A549 (cell line): ENCODE measurements at regions not wholly inside any gene's neighbourhood (a gene's known extent, or its start where the extent isn't known, plus 50 kb on each side); places are given as distances from the start of the nearest gene placed in this dataset.

Experiments used
- ATAC-seq, 2 experiments: fragments of 200-7000 bp in 1 of 2; fragments of >200 bp in 1 of 2; cut with Nextera tagmentation in 1 of 2; cut with Tn5 transposase in 1 of 2; 3 replicates each; pipeline versions ENCODE4 v1.8.0 to v1.9.1; 2018 to 2020; ENCODE audit warnings: mild to moderate bottlenecking in 1 of 2, moderate library complexity in 1 of 2
- CTCF ChIA-PET: fragments of 300-600 bp; sonication (Branson Sonifier 250); formaldehyde crosslinking; extraction: SDS; loops from one replicate; lab custom pipeline; 2021; ENCODE audit warnings: antibody characterized with exemption, inconsistent platforms; lab: Yijun Ruan, JAX
- POLR2A ChIA-PET: fragments of 350-600 bp; formaldehyde crosslinking; extraction: SDS; loops from one replicate; lab custom pipeline; 2021; ENCODE audit warnings: antibody characterized with exemption, inconsistent platforms; lab: Yijun Ruan, JAX
- DNase-seq, 2 experiments: peaks; one replicate each; pipeline versions ENCODE4 v3.0.0 to v3.0.0-alpha.2; 2011 to 2016; ENCODE audit warnings: low read depth in 1 of 2, low spot score in 1 of 2
- FAIRE-seq: peaks from 2 replicates; lab custom pipeline; 2011; peaks lifted over from hg19 to GRCh38; lab: Jason Lieb, UNC
- H3K27ac ChIP-seq, 2 experiments: fragments of >200 bp; sonication (Bioruptor Twin); formaldehyde crosslinking; 3 replicates each; pipeline ENCODE4 v1.5.1; 2016 to 2017
- H3K4me1 ChIP-seq: fragments of >200 bp; sonication (Bioruptor Twin); formaldehyde crosslinking; 3 replicates; pipeline ENCODE4 v1.6.1; 2016
- H3K4me2 ChIP-seq: fragments of >200 bp; sonication (Bioruptor Twin); formaldehyde crosslinking; 3 replicates; pipeline ENCODE4 v1.6.1; 2016
- H3K4me3 ChIP-seq: fragments of >200 bp; sonication (Bioruptor Twin); formaldehyde crosslinking; 3 replicates; pipeline ENCODE4 v1.5.1; 2016
- H3K9me3 ChIP-seq: fragments of >200 bp; sonication (Bioruptor Twin); formaldehyde crosslinking; 3 replicates; pipeline ENCODE4 v1.6.1; 2016
- CHD4 ChIP-seq: fragments of 200-600 bp; sonication (generic); IDR thresholded peaks from 2 replicates; pipeline ENCODE4 v1.6.1; 2016; ENCODE audit warnings: antibody characterized with exemption, mild to moderate bottlenecking, borderline replicate concordance
- CTCF ChIP-seq: fragments of >200 bp; sonication (Bioruptor Twin); formaldehyde crosslinking; IDR thresholded peaks from 3 replicates; pipeline ENCODE4 v1.5.1; 2016
- EHF ChIP-seq: fragments of 250-450 bp; sonication (Bioruptor Pico); IDR thresholded peaks from 2 replicates; pipeline ENCODE4 v1.5.0; 2020; ENCODE audit warnings: mild to moderate bottlenecking
- ESRRA ChIP-seq: fragments of 150-350 bp; IDR thresholded peaks from 2 replicates; pipeline ENCODE4 v1.6.1; 2014; ENCODE audit warnings: mild to moderate bottlenecking, low read length, borderline replicate concordance
- FOSL2 ChIP-seq, 2 experiments: fragments of 450-650 bp in 1 of 2; fragments of >200 bp in 1 of 2; sonication (Bioruptor Twin) in 1 of 2; formaldehyde crosslinking; IDR thresholded peaks; 2 replicates each; pipeline versions ENCODE4 v1.5.0 to v1.6.1; 2016 to 2020; ENCODE audit warnings: mild to moderate bottlenecking in 1 of 2, moderate library complexity in 1 of 2
- HOXB13 ChIP-seq: fragments of 250-450 bp; sonication (Bioruptor Pico); IDR thresholded peaks from 2 replicates; pipeline ENCODE4 v1.5.0; 2020; ENCODE audit warnings: low read depth, mild to moderate bottlenecking, moderate library complexity
- PBX3 ChIP-seq: IDR thresholded peaks from 2 replicates; pipeline ENCODE4 v1.6.1; 2012
- PHF8 ChIP-seq: fragments of 200-600 bp; sonication (generic); IDR thresholded peaks from 2 replicates; pipeline ENCODE4 v1.6.1; 2016; ENCODE audit warnings: low read depth, mild to moderate bottlenecking, antibody characterized with exemption, moderate library complexity, borderline replicate concordance
- ZC3H11A ChIP-seq: fragments of 450-650 bp; IDR thresholded peaks from 2 replicates; pipeline ENCODE4 v1.6.1; 2014; ENCODE audit warnings: antibody characterized with exemption, mild to moderate bottlenecking
- ZSCAN20 ChIP-seq: fragments of 250-450 bp; sonication (Bioruptor Pico); IDR thresholded peaks from 2 replicates; pipeline ENCODE4 v1.8.0; 2022; ENCODE audit warnings: mild to moderate bottlenecking, moderate library complexity
- WGBS: methylation state at CpG from one replicate; pipeline ENCODE4 v1.1.6; 2017; ENCODE audit errors: missing lambda C conversion rate; 5-methylcytosine and 5-hydroxymethylcytosine counted together
- TF ChIP-seq, protein P1 (sequence below): fragments of 250-450 bp; sonication (Bioruptor Pico); IDR thresholded peaks from 2 replicates; pipeline ENCODE4 v1.5.0; 2021; ENCODE audit warnings: mild to moderate bottlenecking, moderate library complexity, borderline replicate concordance
- TF ChIP-seq, protein P2 (sequence below): fragments of 200-600 bp; sonication (generic); IDR thresholded peaks from 2 replicates; pipeline ENCODE4 v1.6.1; 2016; ENCODE audit warnings: antibody characterized with exemption, mild to moderate bottlenecking, moderate library complexity
- TF ChIP-seq, protein P3 (sequence below): fragments of 450-650 bp; IDR thresholded peaks from 2 replicates; pipeline ENCODE4 v1.6.1; 2014; ENCODE audit warnings: antibody characterized with exemption

GRCh38 chr3:66923969-66924368, 74.1 kb upstream of the KBTBD8 start (continued):
- TF ChIP-seq, protein P1, sequence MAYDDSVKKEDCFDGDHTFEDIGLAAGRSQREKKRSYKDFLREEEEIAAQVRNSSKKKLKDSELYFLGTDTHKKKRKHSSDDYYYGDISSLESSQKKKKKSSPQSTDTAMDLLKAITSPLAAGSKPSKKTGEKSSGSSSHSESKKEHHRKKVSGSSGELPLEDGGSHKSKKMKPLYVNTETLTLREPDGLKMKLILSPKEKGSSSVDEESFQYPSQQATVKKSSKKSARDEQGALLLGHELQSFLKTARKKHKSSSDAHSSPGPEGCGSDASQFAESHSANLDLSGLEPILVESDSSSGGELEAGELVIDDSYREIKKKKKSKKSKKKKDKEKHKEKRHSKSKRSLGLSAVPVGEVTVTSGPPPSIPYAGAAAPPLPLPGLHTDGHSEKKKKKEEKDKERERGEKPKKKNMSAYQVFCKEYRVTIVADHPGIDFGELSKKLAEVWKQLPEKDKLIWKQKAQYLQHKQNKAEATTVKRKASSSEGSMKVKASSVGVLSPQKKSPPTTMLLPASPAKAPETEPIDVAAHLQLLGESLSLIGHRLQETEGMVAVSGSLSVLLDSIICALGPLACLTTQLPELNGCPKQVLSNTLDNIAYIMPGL (CRISPR knock-in tag) = no peak
- TF ChIP-seq, protein P2, sequence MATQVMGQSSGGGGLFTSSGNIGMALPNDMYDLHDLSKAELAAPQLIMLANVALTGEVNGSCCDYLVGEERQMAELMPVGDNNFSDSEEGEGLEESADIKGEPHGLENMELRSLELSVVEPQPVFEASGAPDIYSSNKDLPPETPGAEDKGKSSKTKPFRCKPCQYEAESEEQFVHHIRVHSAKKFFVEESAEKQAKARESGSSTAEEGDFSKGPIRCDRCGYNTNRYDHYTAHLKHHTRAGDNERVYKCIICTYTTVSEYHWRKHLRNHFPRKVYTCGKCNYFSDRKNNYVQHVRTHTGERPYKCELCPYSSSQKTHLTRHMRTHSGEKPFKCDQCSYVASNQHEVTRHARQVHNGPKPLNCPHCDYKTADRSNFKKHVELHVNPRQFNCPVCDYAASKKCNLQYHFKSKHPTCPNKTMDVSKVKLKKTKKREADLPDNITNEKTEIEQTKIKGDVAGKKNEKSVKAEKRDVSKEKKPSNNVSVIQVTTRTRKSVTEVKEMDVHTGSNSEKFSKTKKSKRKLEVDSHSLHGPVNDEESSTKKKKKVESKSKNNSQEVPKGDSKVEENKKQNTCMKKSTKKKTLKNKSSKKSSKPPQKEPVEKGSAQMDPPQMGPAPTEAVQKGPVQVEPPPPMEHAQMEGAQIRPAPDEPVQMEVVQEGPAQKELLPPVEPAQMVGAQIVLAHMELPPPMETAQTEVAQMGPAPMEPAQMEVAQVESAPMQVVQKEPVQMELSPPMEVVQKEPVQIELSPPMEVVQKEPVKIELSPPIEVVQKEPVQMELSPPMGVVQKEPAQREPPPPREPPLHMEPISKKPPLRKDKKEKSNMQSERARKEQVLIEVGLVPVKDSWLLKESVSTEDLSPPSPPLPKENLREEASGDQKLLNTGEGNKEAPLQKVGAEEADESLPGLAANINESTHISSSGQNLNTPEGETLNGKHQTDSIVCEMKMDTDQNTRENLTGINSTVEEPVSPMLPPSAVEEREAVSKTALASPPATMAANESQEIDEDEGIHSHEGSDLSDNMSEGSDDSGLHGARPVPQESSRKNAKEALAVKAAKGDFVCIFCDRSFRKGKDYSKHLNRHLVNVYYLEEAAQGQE = no peak

- Histone ChIP-seq H3K4me1 (no peaks in the 10 kb centered on the region), H3K4me3 (no peak overlapping the region), H3K27ac (no peak overlapping the region), H3K4me2 (no peak overlapping the region), H3K9me3 (no peaks in the 10 kb centered on the region)
- 14% methylated on average over 2 of the region's 2 CpGs for WGBS
- ATAC-seq = no peak
- CTCF ChIA-PET = interaction anchor here (2.3 kb wide), 1 partner anchor 10 kb away, joined by 9 read pairs; no protein-coding TSS in a partner anchor
- POLR2A ChIA-PET = no interaction called here
- DNase-seq = no peak
- TF ChIP-seq ZSCAN20 (CRISPR knock-in tag) = no peak
- TF ChIP-seq PBX3 = no peak
- TF ChIP-seq ESRRA = no peak
- no peak for TF ChIP-seq CHD4
- TF ChIP-seq PHF8 = no peak
- no peak for TF ChIP-seq FOSL2 (IDR thresholded peaks at IDR 0.05)
- no peak for TF ChIP-seq FOSL2 (CRISPR knock-in tag; IDR thresholded peaks at IDR 0.05)
- no peak for TF ChIP-seq EHF (CRISPR knock-in tag)
- TF ChIP-seq, protein P3, sequence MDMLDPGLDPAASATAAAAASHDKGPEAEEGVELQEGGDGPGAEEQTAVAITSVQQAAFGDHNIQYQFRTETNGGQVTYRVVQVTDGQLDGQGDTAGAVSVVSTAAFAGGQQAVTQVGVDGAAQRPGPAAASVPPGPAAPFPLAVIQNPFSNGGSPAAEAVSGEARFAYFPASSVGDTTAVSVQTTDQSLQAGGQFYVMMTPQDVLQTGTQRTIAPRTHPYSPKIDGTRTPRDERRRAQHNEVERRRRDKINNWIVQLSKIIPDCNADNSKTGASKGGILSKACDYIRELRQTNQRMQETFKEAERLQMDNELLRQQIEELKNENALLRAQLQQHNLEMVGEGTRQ = no peak
- TF ChIP-seq ZC3H11A = no peak
- FAIRE-seq = no peak
Measured at GRCh38 chr3:66928252-66928651, 69.9 kb upstream of the KBTBD8 start.

GRCh38 chr3:66931291-66931690, 66.8 kb upstream of the KBTBD8 start:
- POLR2A ChIA-PET = no interaction called here
- no peaks in the 10 kb centered on the region for H3K9me3 ChIP-seq
- ATAC-seq = no peak
- no peak overlapping the region for H3K27ac ChIP-seq
- H3K4me2 ChIP-seq = no peak overlapping the region
- CTCF ChIA-PET = interaction anchor here (1.4 kb wide), 1 partner anchor 182 kb away, joined by 3 read pairs; no protein-coding TSS in a partner anchor
- under 1% methylated on average over 5 of the region's 5 CpGs for WGBS
- no peak for TF ChIP-seq CTCF
- no peak for TF ChIP-seq HOXB13 (CRISPR knock-in tag)
- TF ChIP-seq, all 56 proteins: peak for 0
- FAIRE-seq = no peak
- DNase-seq = no peak
- H3K4me1 ChIP-seq = no peaks in the 10 kb centered on the region
- H3K4me3 ChIP-seq = no peak overlapping the region
